ENCODE measurements at regions not wholly inside any gene's neighbourhood (a gene's known extent, or its start where the extent isn't known, plus 50 kb on each side); places are given as distances from the start of the nearest gene placed in this dataset.

DNA sequence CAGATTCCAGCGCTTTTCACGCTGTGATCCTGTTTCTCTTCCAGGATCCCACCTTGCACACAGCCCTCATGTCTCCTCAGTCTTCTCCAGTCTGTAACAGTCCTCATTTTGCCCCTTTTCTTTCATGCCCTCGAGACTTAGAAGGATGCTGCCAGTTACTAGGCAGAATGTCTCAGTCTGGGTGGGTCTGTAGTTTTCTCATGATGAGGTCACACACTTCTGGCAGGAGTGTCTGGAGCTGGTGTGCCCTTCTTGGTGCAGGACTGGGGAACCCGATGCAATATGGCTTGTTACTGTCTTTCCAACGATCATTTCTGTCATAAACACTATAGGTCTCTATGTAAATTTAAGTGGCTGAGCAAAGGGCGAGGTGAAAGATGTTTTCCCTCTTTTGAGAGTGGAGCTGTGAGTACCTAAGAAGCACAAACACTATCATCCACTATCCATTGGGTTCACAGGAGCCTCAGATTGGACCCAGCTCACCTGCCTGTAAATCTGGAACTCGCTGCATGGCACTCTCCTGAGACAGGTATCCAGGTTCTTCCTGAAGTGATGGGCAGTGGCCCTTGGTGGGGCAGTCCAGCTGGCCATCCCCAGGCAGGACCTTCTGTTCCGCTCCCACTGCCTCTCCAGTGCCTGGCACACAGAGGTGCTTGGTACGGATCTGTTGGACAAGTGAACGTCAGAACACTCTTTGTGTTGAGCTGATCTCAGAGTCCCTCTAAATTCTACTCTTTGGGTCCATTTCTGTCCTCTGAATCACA, 64.3 kb upstream of the ZNF32 start:
- intact Hi-C loops (cut with DNase I): no loop called here
- no peak for ATAC-seq

DNA sequence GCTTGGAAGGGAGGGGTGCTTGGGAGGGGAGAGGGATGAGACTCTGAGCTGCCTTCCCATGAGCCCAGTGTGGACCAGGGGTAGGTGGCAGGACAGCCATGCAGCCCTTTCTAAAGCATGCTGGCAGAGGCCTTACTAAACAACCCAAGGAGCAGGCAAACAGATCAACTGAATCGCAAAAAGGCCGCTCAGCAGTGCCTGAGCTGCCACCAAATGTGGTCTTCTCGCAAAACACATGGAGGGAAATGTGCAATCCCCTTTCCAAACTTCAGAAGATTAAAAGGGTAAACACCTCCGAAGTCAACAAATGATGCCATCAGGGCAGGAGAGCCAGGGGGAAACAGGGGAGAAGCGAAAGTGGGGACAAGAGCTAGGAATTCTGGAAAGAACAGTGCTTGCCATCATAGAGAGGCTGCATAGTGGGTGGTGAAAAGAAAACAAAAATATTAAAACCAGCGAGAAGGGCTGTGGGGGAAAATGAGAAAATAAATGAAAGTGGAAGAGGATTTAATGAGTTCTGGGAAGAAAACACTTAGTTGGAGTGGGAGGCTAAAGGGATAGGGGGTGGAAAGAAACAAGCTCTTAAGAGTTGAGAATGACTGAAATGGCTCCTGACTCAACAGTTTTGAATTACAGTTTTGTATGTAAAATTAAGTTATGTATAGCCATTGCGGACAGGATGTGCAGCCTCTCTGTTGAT, 62.2 kb upstream of the ZNF32 start:
- intact Hi-C loops (cut with DNase I): no loop called here
- DNase-seq (ENCODE audit: missing footprints) (no peak), ATAC-seq (no peak)

More for the DNA sequence above, 64.3 kb upstream of the ZNF32 start:
- DNase-seq (ENCODE audit: missing footprints): no peak

DNA sequence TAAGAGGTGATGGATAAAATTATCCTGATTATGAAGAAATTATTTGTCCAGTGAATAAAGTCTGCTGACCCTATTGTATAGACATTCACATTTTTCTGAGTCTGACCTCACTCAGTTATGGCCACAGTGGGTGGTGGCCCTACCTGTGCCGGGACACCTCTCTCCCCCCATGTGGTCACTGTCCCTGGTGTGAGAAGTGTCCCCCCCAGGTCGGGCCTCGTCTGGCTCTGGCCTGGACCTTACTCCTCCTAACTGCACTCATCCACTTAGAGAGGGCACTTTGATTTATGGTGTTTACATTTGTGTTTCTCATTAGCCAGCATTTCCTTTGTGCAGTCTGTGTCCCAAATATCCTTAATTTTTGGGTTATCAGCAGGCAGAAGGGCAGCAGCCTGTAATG, 59.6 kb upstream of the ZNF32 start:
- no peak for DNase-seq (ENCODE audit: missing footprints)
- ATAC-seq: no peak
- intact Hi-C loops (cut with DNase I): no loop called here

DNA sequence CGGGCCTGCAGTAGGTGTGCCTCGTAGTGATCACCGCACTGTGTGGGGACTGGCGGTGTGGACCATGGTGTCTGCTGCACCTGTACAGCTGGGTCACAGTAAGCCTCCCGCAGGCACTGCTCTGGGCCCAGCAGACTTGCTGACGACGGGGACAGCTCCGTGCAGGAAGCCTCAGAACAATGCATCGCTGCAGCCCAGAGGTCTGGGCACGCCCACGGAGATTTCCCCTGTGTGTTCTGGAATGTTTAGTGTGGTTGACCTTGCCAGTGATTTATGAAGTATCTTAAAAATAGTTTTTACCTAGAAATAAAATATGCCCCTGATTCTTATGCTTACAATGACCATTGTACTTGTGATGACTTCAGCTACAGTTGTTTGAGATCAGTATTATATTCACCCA, 59.1 kb upstream of the ZNF32 start:
- DNase-seq (ENCODE audit: missing footprints) (peak; percentile 73), ATAC-seq (peak; percentile 67)
- intact Hi-C loops (cut with DNase I): no loop called here

DNA sequence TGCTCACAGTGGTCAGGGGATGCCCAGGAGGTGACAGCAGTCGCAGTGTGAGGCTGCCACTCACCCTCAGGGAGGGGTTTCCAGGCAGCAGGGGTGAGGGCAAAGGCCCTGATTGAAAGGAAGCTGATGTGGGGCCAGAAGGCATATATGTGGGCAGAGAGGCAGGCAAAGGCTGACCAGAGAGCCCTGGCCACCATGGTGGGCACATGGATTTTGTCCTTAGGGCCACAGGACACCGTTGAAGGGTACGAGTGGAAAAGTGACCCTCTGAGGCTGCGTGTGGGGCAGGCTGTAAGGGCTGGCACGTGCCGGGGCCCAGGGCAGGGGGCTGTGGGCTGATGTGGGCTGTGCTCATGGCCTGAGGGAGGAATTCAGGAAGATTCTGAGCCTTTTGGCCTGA, 57.5 kb upstream of the ZNF32 start:
- intact Hi-C loops (cut with DNase I): no loop called here
- no peak for ATAC-seq
- no peak for DNase-seq (ENCODE audit: missing footprints)

DNA sequence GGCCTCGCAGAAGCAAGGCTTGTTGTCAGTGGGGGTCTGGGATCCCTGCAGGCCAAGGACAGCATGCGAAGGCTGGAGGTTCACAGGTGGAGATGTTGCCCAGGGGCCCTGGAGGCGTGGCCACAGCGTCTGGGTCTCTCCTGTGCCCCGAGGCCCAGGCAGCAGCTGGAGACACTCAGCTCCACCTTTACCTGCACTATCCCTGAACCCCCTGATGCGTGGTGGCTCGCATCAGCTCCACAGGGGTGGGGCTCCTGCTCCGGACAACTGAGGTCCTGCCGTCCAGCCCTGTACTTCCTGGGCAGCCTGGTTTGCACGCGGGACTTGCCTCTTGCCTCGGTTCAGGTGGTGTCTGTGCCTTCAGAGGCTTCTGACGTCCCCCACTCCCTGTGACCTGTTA, 54.6 kb upstream of the ZNF32 start:
- DNase-seq (ENCODE audit: missing footprints): no peak
- intact Hi-C loops (cut with DNase I): no loop called here

DNA sequence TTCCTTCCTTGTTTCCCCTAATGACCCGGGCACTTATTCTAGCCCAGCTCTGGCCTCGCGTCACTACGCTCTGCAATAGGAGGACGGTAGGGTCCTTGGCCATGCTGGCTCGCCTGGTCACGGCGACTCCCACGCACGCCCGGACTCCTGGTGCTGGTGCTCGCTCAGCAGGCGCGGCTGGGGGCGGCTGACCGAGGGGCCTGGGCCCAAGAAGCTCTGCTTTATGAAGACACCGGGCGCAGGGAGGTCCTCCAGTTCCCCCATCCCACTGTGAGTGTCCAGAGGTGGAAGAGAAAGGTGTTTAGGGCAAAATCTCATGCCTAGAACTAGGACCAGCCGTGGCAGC, 54.2 kb upstream of the ZNF32 start:
- DNase-seq (ENCODE audit: missing footprints): no peak
- intact Hi-C loops (cut with DNase I): no loop called here
- no peak for ATAC-seq

More for the DNA sequence above, 54.6 kb upstream of the ZNF32 start:
- no peak for ATAC-seq

DNA sequence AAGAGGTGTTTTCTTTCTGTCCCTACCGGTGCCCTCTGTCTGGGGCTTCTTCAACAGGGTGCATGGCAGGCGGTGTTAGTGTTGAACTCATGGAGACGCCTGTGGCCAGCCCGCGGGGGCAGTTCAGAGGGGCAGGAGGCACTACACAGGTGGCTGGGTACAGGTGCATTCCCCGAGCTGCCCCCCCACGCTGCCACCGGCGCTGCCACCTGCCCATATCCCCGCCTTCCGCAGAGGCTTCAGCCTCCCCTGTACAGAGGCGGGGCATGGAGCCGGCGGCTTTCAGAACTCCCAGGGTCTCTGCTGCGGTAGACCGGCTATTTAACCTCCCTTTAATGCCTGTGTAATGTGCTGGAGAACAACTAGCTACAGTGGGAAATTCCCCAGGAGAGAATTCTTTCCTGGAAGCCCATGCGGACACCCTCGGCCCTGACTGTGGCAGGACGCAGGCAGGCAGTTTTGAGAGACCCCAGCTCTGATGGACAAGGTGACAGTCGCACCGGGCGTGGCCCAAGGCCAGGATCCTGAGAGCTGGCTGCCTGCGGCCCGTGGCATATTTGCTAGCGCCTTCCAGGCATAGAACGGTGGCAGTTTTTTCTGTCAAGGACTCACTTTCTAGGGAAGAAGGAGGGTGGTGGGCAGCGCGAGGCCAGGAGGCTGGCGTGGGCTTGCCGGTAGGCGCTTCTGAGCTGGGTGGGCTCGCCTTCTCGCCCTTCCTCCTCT, 53.7 kb upstream of the ZNF32 start:
- ATAC-seq: no peak
- no peak for DNase-seq (ENCODE audit: missing footprints)
- intact Hi-C loops (cut with DNase I): no loop called here

DNA sequence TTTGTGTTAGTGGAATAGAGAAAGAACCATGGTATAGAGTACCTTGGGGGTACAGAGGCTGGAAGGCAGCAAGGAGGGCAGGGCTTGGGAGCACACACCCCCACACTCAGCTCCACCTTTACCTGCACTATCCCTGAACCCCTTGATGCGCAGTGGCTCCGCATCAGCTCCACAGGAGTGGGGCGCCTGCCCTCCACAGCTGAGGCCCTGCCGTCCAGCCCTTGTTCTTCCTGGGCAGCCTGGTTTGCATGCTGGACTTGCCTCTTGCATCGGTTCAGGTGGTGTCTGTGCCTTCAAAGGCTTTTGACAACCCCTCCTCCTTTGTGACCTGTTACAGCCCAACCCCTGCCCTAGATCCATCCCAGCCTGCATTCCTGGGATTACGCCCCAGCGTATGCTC, 52.6 kb upstream of the ZNF32 start:
- intact Hi-C loops (cut with DNase I): no loop called here
- ATAC-seq (no peak), DNase-seq (ENCODE audit: missing footprints) (no peak)

DNA sequence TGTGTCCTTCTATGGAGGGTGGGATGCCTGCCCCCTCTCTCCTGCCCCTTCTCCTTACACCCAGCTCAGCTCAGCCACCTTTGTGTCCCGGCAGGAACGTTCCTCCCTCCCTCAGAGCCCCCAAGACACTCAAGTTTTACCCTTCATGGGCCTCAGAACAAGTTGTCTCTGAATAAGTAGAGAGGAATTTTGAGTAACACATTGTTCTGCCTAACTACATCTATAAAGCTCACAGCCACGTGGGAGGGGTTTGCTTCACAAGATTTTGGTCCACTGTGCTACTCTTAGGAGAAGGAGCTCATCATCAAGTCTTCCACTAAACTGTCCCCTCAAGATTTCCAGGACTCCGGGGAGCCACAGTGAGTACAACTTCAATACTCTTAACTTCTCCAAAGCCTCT, 51.6 kb upstream of the ZNF32 start:
- ATAC-seq (no peak), DNase-seq (ENCODE audit: missing footprints) (no peak)
- intact Hi-C loops (cut with DNase I): no loop called here

DNA sequence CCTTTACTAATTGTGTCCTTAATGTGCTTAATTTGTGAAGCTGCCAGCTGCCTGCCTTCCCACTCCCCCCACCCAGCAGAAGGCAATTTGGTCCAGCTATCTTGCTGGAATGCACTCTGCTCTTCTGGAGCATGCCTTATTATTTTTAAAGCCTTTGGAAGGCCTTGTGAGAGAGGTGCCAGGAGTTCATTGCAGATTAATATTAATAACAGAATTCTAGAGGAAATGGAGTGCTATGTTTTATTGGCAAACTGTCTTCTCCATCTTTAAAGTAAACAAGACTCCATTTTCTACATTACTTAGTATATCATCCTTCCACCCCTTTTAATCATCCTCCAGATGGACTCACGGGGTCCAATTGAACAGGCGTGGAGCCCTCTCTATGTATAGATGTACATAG, 50.8 kb upstream of the ZNF32 start:
- no peak for DNase-seq (ENCODE audit: missing footprints)
- intact Hi-C loops (cut with DNase I): no loop called here
- ATAC-seq: no peak

Measured in Right ventricle myocardium inferior (tissue), 1 donor.